CD4-positive, alpha-beta T cell treated with Interferon gamma for 1 hour (primary cell): ENCODE measurements at regions not wholly inside any gene's neighbourhood (a gene's known extent, or its start where the extent isn't known, plus 50 kb on each side); places are given as distances from the start of the nearest gene placed in this dataset.
"Not testable (repeated sequence)": the region's sequence is repeated elsewhere in the genome, so short reads cannot be mapped to it uniquely, and the experiment has no call there.

Source experiments
- DNase-seq: peaks from one replicate; pipeline ENCODE4 v3.0.0-alpha.2; 2020

DNA sequence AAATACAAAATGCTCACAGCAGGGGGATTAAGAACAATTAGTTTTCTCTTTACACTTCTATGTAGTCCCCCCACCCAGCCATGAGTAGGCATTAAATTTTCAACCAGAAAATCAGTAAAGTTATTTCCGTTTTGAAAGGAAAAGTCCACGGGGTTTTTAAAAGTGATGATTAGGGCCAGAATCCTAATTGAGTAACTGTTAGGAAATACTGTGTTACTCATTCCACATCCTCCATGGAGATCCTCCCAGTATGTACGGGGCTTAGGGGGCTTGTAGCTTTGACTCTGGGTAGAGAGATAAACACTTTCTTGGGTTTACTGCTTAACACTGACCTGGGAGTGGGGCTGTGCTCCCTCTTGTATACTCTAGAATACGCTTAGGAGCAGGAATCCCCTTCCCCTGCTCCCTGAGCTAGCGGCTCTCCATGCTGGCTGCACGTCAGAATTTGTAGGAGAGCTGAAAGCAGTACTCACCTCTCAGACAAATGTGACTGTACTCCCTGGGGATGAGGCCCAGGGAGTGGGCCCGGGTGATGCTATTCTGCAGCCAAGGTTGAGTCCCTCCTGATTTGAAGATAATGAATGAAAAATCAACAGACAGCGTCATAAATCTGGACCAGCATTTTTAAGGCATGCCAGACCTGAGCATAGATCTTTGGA is 100.5 kb downstream of the SLC4A3 start:
- DNase-seq = no peak

DNA sequence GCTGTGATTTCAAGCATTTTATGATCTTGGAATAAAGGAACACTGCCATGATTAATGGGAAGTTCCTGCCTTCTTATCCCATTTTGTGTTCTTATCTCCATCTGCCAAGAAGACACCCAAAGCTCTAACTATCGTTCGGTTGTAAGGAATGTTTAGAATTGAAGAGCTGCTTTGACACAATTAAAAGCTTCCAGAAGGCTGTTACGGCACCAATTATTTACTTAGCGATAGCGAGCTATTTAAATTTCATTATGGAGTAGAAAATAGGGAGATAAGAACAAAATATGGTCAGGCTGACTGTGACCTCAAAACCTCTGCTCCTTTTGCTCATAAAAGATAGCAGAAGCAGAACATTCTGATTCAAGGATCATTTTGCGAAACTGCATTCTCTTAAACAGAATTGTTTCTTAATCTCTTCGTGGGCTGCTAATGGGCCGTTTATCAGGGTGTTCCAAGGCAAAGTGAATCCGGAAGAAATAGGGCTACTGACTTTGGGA is 101.6 kb downstream of the SLC4A3 start:
- DNase-seq = no peak

GRCh38 chr2:219731173-219731572 is 103.7 kb downstream of the SLC4A3 start:
- no peak for DNase-seq

- no peak for DNase-seq
These were observed 105.7 kb downstream of the SLC4A3 start for GRCh38 chr2:219733106-219733505.

GRCh38 chr2:219733746-219734145 is 106.3 kb downstream of the SLC4A3 start:
- no peak for DNase-seq

GRCh38 chr2:219736209-219736608 is 108.8 kb downstream of the SLC4A3 start:
- no peak for DNase-seq

DNA sequence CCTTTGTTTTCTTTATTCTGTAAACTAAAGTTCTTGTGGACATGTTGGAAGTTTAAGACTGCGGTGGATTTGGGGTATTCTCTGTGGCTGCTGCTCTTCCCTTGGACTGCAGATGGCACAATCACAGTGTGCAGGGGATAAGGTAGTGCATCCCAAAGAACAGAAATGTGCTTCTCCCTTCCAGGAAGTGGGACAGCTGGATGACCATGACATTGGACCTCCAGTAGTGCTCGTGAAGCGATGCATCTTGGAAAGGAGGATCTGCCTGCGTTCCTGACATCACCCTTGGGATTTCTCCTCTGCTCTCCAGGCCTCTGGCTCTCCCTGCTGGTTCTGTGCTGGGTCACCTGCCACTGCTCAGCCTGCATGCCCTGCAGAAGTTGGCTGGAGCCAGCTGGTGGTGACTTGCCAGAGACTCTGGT is 109.9 kb downstream of the SLC4A3 start:
- DNase-seq = no peak

DNA sequence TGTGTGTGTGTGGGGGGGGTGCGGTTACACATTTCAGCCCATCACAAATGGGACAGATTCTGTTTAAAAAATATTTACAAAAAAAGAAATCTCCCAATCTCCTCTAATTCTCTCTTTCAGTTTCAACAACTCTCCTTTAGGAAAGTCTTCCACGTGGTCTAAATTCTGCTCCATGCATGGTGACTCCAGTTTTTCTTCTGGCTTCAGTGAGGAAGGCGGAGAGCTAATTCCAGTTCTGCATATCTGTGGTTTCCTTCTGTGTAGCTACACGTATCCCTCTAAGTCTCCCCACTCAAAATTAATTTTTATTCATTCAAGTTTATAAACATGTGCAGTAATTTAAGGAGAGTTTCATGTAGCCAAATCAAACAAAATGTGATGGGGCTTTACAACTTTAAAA is 111.6 kb downstream of the SLC4A3 start:
- no peak for DNase-seq

DNA sequence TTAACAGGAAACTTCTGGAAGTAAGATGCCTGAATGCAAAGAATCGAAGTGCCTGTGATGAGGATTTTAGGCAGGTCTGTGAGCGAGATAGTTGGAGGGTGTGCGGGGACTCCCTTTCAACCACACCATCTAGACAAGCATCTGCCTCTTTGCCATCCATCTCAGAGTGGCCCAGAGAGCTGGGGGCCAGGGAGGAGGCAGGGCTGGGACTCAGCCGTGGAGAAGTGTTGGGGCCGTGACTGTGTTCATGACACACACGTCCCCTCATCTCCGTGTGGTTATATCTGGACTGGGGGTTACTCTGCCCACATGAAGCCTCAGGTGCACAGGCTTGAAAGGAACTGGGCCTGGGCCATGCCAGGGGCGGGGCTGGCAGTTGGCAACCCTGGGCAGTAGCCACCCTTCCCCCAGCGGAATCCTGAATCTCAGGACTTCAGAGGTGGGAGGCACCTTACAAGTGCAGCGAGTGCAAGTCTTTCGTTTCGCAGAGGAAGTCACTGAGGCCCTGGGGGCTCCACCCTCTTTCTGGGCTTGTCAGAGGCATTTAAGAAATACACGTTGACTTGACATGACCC is 112.5 kb downstream of the SLC4A3 start:
- DNase-seq = no peak

DNA sequence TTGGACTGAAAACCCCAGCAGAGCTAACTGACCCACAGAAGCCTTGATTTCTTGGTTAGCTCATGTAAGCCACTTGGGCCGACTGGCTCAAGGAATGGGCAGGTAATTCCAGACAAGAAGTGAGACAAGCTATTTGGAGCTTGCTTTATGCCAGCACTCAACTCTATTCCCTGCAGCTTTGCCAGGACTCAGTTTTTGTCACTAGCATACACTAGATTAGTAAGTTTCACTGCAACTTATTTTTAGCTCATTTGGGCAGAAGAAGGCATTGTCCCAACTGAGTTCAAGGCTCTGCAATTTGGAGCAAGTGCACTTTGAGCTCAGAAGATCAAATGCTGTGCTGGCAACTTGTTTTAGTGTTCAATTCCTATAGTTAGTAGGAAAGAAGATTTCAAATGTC is 116.1 kb downstream of the SLC4A3 start:
- no peak for DNase-seq

GRCh38 chr2:219744066-219744465 is 116.6 kb downstream of the SLC4A3 start:
- no peak for DNase-seq

GRCh38 chr2:219744600-219744999 is 117.2 kb downstream of the SLC4A3 start:
- DNase-seq = no peak

DNA sequence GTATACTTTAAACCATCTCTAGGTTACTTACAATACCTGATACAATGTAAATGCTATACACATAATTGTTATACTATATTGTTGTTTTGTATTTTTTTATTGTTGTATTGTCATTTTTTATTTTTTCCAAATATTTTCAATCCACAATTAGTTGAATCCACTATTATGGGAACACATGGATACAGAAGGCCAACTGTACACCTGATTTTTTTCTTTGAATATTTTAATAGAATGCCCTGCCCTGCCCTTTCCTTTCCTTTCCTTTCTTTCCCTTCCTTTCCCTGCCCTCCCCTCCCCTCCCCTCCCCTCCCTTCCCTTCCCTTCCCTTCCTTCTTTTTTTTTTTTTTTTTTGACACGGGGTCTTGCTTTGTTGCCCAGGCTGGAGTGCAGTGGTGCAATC is 120.2 kb downstream of the SLC4A3 start:
- no peak for DNase-seq

DNA sequence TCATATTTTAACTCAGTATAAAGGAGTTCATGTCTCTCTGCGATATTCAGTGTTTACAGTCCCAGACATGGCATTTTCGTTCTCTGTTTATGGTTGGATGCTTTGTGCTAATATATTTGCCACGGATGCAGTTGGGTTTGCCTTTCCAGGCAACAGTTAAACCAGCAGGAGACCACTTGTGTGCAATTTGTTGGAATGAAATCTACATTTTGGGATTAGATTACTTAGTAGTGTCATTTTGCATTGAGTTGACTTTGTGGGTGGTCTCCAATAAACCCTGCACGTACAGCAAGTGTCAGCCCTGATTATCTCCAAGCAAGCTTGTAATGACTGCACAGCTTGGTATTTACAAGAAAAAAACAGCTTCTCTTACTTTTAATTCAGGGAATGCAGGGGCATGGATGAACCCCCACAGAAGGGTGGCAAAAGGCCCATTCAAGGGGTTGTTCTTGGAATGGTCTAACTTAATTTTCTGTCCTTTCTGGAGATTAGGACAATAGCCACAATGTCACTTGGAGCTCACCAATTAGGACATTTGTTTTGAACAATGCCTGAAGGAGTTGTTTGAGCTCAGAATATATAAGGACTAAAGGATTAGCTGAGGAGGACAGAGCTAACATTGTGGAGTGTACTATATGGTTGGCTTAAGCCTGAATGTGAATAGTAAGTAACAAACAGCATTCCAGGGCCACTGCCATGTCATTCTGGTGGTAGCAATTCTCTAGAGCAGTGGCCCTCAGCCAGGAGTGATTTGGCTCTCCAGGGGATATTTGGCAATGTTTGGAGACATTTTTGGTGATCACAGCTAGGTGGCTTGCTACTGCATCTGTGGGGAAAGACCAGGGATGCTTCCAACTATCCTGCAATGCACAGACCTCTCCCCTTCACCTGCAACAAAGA is 121.5 kb downstream of the SLC4A3 start:
- DNase-seq = no peak

- DNase-seq = not testable (repeated sequence)
These were observed 123.7 kb downstream of the SLC4A3 start for GRCh38 chr2:219751121-219751520.

DNA sequence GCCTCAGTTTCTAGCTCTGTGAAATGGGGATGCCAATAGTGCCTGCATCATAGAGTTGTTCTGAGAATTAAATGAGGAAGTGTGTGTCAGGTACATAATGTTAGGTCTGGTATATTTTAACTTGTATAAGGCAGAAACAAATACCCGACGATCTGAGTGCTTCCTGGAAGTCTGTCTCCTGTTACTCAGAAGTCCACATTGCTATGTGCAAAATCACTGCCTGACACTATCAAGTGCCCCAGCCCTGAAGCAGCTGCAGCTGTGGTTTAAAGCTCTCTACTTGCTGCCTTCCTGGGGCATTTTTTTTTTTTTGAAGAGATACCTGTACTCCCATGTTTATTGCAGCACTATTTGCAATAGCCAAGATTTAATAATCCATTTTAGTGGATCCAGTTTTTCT is 125.3 kb downstream of the SLC4A3 start:
- no peak for DNase-seq

GRCh38 chr2:219758907-219759680 is 131.7 kb downstream of the SLC4A3 start:
- no peak for DNase-seq

GRCh38 chr2:219759801-219760200 is 132.4 kb downstream of the SLC4A3 start:
- DNase-seq = no peak

DNA sequence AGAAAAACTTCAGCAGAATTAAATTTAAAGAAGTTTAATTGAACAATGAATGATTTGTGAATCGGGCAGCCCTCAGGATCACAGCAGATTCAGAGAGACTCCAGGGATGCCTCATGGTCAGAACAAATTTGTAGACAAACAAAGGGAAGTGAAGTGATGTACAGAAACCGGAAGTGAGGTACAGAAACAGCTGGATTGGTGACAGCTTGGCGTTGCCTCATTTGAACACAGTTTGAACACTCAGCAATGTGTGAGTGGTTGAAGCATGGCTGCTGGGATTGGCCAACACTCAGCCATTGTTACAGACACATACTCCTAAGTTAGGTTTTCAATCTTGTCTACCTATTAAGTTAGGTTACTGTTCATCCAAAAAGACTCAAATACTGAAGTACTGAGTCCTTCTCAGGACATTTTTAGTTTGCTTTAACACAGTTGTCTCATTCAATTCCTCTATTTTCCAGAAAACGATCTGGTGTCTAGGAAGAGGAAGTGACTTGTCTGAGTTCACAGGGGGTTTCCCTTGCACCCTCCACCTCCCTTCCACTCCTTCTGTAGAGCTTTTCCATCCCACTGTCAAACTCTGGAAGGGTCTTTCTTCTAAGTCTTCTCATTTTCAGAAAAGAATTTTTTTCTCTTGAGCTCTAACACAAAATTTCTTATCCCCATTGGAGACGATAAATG is 137.9 kb downstream of the SLC4A3 start:
- no peak for DNase-seq

DNA sequence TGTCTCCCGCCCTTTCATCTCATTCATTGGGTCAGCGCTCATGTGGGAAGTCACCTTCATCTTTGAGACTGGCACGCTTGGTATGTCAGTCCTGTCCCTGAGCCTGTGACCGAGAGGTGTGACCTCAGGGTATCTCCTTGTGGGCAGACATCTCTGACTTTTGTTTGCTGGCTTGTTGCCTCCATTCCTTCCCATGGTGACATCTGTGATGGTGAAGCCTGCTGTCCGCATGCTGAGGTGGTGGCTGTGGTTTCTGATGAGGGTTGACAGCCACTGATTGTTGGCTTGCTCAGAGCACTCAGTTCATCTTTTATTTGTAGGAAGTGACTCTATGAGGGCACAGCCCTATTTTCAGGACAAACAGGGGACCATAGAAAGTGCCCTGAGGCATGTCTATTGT is 139.2 kb downstream of the SLC4A3 start:
- no peak for DNase-seq

GRCh38 chr2:219769090-219769910 is 141.9 kb downstream of the SLC4A3 start:
- DNase-seq = no peak
